ENCODE measurements at regions not wholly inside any gene's neighbourhood (a gene's known extent, or its start where the extent isn't known, plus 50 kb on each side); places are given as distances from the start of the nearest gene placed in this dataset.

DNA sequence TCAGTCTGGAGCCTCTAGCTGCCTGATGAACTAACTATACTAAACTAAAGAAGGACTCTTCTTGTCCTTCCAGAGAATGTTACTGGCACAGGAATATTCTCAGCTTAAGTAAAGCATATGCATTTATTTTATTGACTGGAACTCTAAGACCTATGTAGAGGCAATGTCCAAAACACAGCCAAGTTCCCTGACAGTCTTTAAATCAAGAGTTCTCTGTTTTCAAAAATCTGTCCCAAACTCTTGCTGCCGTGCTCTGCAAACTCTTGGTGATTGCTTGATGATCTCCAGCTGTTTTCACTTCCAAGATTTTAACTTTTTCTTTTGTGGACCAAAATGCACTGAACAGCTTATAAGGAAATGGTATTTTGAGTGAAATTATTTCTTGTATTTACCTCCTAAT lies 67.5 kb upstream of the DAAM1 start:
- TF ChIP-seq POLR2A (IDR thresholded peaks at IDR 0.05) (no peak), CTCF (IDR thresholded peaks at IDR 0.05) (no peak)

Measured in Peyer's patch (tissue), 4 donors.